ENCODE measurements at regions not wholly inside any gene's neighbourhood (a gene's known extent, or its start where the extent isn't known, plus 50 kb on each side); places are given as distances from the start of the nearest gene placed in this dataset.

GRCh38 chr1:83769072-83769471 is 229.9 kb downstream of the TTLL7 start:
- no peak for TF ChIP-seq CTCF (IDR thresholded peaks at IDR 0.05; ENCODE audit: extremely low read depth, low read depth, low read length)
- H3K4me3 ChIP-seq (ENCODE audit: insufficient read depth, low read length) = no peak overlapping the region
- no peaks in the 10 kb centered on the region for H3K79me2 ChIP-seq (ENCODE audit: insufficient read depth, low read length)
- no peak overlapping the region for H2AFZ ChIP-seq (ENCODE audit: low read length)
- H3K9me3 ChIP-seq (ENCODE audit: low read depth, low read length) = no peaks in the 10 kb centered on the region
- H4K20me1 ChIP-seq (ENCODE audit: insufficient read depth, low read length) = no peaks in the 10 kb centered on the region
- no peaks in the 10 kb centered on the region for H3K4me1 ChIP-seq (ENCODE audit: insufficient read depth, low read length)
- DNase-seq (ENCODE audit: insufficient read length, low spot score, missing footprints) = no peak
- no peak overlapping the region for H3K4me2 ChIP-seq (ENCODE audit: insufficient read depth, low read length)
- no peak overlapping the region for H3K27ac ChIP-seq (ENCODE audit: low read depth, low read length)
- no peaks in the 10 kb centered on the region for H3K27me3 ChIP-seq (ENCODE audit: insufficient read depth, low read length)
- no peaks in the 10 kb centered on the region for H3K36me3 ChIP-seq (ENCODE audit: insufficient read depth, low read length)

DNA sequence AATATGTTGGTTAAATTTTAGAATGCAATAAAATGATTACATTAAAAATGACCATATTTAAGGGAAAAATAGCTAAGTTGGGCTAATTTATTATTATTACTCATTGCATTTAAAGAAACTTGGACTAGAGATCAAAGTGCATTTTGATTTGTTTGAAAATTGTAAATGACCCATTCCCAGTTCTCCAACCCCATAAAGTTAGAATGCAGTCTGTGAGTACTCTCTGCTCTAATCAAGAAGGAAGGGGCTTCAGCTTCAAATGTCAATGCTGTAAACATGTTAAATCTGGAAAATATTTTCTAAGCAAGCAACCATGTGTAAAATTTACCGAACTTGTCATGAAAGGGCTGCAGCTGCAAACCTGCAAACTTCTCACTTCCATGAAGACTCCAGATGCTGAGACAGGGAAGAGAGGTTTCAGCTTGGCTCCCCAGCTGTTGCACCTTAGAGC is 232.7 kb downstream of the TTLL7 start:
- Histone ChIP-seq H3K9me3 (ENCODE audit: low read depth, low read length) (no peaks in the 10 kb centered on the region), H3K36me3 (ENCODE audit: insufficient read depth, low read length) (no peaks in the 10 kb centered on the region), H3K27ac (ENCODE audit: low read depth, low read length) (no peak overlapping the region), H2AFZ (ENCODE audit: low read length) (no peak overlapping the region), H3K79me2 (ENCODE audit: insufficient read depth, low read length) (no peaks in the 10 kb centered on the region), H3K4me3 (ENCODE audit: insufficient read depth, low read length) (no peak overlapping the region), H3K4me1 (ENCODE audit: insufficient read depth, low read length) (no peaks in the 10 kb centered on the region), H4K20me1 (ENCODE audit: insufficient read depth, low read length) (no peaks in the 10 kb centered on the region), H3K27me3 (ENCODE audit: insufficient read depth, low read length) (no peaks in the 10 kb centered on the region), H3K4me2 (ENCODE audit: insufficient read depth, low read length) (no peak overlapping the region)
- no peak for DNase-seq (ENCODE audit: insufficient read length, low spot score, missing footprints)
- no peak for TF ChIP-seq CTCF (IDR thresholded peaks at IDR 0.05; ENCODE audit: extremely low read depth, low read depth, low read length)

DNA sequence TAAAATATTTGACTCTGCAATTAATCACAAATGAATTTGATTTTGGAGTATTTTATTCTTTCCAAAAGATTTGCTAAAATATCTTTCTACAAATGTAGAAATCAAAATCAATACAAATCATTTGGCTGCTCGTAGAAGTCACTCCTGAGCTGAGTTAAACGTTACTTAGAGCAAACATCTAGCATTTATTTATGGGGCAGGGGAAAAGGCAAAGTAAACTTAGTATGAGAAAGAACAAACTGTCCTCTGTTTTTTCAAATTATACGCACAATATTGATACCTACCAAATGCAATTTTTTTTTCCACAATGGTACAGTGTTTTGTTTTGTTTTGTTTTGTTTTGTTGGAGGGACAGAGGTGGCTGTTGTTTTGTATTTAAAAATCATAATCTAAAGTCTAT is 233.8 kb downstream of the TTLL7 start:
- no peak for DNase-seq (ENCODE audit: insufficient read length, low spot score, missing footprints)
- Histone ChIP-seq H3K27me3 (ENCODE audit: insufficient read depth, low read length) (no peaks in the 10 kb centered on the region), H3K79me2 (ENCODE audit: insufficient read depth, low read length) (no peaks in the 10 kb centered on the region), H3K4me2 (ENCODE audit: insufficient read depth, low read length) (no peak overlapping the region), H3K9me3 (ENCODE audit: low read depth, low read length) (no peaks in the 10 kb centered on the region), H3K36me3 (ENCODE audit: insufficient read depth, low read length) (no peaks in the 10 kb centered on the region), H2AFZ (ENCODE audit: low read length) (no peak overlapping the region), H3K4me3 (ENCODE audit: insufficient read depth, low read length) (no peak overlapping the region), H4K20me1 (ENCODE audit: insufficient read depth, low read length) (no peaks in the 10 kb centered on the region), H3K27ac (ENCODE audit: low read depth, low read length) (no peak overlapping the region), H3K4me1 (ENCODE audit: insufficient read depth, low read length) (no peaks in the 10 kb centered on the region)
- no peak for TF ChIP-seq CTCF (IDR thresholded peaks at IDR 0.05; ENCODE audit: extremely low read depth, low read depth, low read length)

- Histone ChIP-seq H3K4me3 (ENCODE audit: insufficient read depth, low read length) (no peak overlapping the region), H3K4me1 (ENCODE audit: insufficient read depth, low read length) (no peaks in the 10 kb centered on the region), H3K9me3 (ENCODE audit: low read depth, low read length) (no peaks in the 10 kb centered on the region), H3K27ac (ENCODE audit: low read depth, low read length) (no peak overlapping the region), H3K36me3 (ENCODE audit: insufficient read depth, low read length) (no peaks in the 10 kb centered on the region), H3K27me3 (ENCODE audit: insufficient read depth, low read length) (no peaks in the 10 kb centered on the region), H3K4me2 (ENCODE audit: insufficient read depth, low read length) (no peak overlapping the region), H4K20me1 (ENCODE audit: insufficient read depth, low read length) (no peaks in the 10 kb centered on the region), H2AFZ (ENCODE audit: low read length) (no peak overlapping the region), H3K79me2 (ENCODE audit: insufficient read depth, low read length) (no peaks in the 10 kb centered on the region)
- TF ChIP-seq CTCF (IDR thresholded peaks at IDR 0.05; ENCODE audit: extremely low read depth, low read depth, low read length) = no peak
- no peak for DNase-seq (ENCODE audit: insufficient read length, low spot score, missing footprints)
Observed at GRCh38 chr1:83764209-83764608, 234.7 kb downstream of the TTLL7 start.
